Chondrocyte (in vitro differentiated cells): ENCODE measurements at regions not wholly inside any gene's neighbourhood (a gene's known extent, or its start where the extent isn't known, plus 50 kb on each side); places are given as distances from the start of the nearest gene placed in this dataset.
"Not testable (repeated sequence)": the region's sequence is repeated elsewhere in the genome, so short reads cannot be mapped to it uniquely, and the experiment has no call there.

ENCODE experiments used
- DNase-seq: peaks from one replicate; pipeline ENCODE4 v3.0.0; 2021; ENCODE audit warnings: mixed read lengths, low spot score
- H3K27ac Mint-ChIP-seq: one replicate; pipeline ENCODE4 v1.8.0; 2021; ENCODE audit warnings: mild to moderate bottlenecking, moderate library complexity, mixed read lengths; ENCODE audit not compliant: unreplicated experiment
- H3K27me3 Mint-ChIP-seq: 2 replicates; pipeline ENCODE4 v1.8.0; 2021; ENCODE audit warnings: low read depth, mixed read lengths
- H3K36me3 Mint-ChIP-seq: 2 replicates; pipeline ENCODE4 v1.8.0; 2021; ENCODE audit warnings: low read depth, mixed read lengths
- H3K4me1 Mint-ChIP-seq: 2 replicates; pipeline ENCODE4 v1.8.0; 2021; ENCODE audit warnings: low read depth, mild to moderate bottlenecking, mixed read lengths
- H3K4me3 Mint-ChIP-seq: one replicate; pipeline ENCODE4 v1.8.0; 2021; ENCODE audit warnings: mild to moderate bottlenecking, moderate library complexity, mixed read lengths; ENCODE audit not compliant: unreplicated experiment
- H3K9me3 Mint-ChIP-seq: 2 replicates; pipeline ENCODE4 v1.8.0; 2021; ENCODE audit warnings: low read depth, mixed read lengths
- TF ChIP-seq, protein P1 (sequence below): fragments of 200-600 bp; sonication (generic); IDR thresholded peaks from 2 replicates; pipeline ENCODE4 v1.5.0; 2021; ENCODE audit warnings: antibody characterized with exemption, mild to moderate bottlenecking, moderate library complexity

DNA sequence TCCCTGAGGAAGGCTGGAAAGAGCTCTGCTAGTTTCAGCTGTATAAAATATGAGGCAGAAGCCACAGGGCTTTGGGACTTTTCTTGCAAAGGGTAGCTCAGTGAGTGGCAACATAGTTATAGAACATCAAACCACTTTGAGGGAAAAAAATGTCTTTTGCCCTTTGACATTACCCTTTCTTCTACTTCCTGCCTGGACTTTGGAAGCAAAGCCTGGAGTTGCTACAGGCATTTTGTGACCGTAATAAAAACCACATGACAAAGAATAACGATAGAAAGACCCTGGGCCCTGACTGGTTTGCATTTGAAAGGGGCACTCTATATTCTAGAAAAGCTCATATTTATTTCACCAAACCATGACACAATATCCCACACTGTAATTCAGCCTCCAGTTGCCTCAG lies 440.9 kb downstream of the DIRAS2 start:
- Mint-ChIP-seq H3K27ac (no peak overlapping the region), H3K4me3 (no peak overlapping the region), H3K27me3 (peaks cover 30% of the 10 kb centered on the region), H3K36me3 (peaks cover 2% of the 10 kb centered on the region), H3K4me1 (no peaks in the 10 kb centered on the region), H3K9me3 (peaks cover 12% of the 10 kb centered on the region)
- TF ChIP-seq, protein P1, sequence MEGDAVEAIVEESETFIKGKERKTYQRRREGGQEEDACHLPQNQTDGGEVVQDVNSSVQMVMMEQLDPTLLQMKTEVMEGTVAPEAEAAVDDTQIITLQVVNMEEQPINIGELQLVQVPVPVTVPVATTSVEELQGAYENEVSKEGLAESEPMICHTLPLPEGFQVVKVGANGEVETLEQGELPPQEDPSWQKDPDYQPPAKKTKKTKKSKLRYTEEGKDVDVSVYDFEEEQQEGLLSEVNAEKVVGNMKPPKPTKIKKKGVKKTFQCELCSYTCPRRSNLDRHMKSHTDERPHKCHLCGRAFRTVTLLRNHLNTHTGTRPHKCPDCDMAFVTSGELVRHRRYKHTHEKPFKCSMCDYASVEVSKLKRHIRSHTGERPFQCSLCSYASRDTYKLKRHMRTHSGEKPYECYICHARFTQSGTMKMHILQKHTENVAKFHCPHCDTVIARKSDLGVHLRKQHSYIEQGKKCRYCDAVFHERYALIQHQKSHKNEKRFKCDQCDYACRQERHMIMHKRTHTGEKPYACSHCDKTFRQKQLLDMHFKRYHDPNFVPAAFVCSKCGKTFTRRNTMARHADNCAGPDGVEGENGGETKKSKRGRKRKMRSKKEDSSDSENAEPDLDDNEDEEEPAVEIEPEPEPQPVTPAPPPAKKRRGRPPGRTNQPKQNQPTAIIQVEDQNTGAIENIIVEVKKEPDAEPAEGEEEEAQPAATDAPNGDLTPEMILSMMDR = no peak
- DNase-seq = no peak

DNA sequence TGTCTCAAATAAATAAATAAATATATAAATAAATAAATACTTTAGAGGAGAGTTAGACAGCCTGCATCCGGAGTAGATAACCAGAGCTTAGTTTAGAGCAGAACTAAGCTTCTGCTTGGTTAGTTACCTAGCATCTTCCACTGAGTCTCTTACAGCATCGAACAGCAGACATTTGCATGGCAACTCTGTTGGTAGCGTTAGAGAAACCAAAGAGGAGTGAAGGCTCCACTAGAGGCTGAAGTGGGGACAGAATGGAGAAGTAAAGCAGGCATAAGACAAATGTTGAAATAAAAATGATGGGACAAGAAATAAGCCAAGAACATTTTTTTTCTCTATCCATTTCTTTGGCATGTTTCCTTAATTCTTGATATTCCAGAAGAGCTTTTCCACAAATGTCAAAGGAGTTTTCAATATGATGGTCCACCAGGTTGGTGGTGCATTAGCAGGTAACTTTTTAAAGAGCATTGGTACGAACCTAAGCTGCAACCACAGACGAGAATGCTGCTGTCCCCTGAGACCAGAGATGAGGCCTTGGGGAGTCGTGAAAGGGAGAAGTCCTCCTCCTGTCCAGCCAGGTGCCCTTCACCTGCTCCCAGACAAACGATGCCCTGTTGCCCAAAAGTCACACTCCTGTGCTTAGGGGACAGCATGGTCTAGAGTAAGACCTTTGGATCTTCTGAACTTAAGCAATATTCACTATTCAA lies 438.3 kb downstream of the DIRAS2 start:
- H3K27me3 Mint-ChIP-seq = peaks cover 32% of the 10 kb centered on the region
- H3K9me3 Mint-ChIP-seq = no peaks in the 10 kb centered on the region
- no peaks in the 10 kb centered on the region for H3K36me3 Mint-ChIP-seq
- H3K4me3 Mint-ChIP-seq = no peak overlapping the region
- TF ChIP-seq, protein P1 = no peak
- H3K27ac Mint-ChIP-seq = no peak overlapping the region
- DNase-seq = no peak
- no peaks in the 10 kb centered on the region for H3K4me1 Mint-ChIP-seq

GRCh38 chr9:90213045-90213444 lies 429.6 kb downstream of the DIRAS2 start:
- H3K27ac Mint-ChIP-seq, H3K27me3 Mint-ChIP-seq, H3K4me3 Mint-ChIP-seq, H3K36me3 Mint-ChIP-seq, H3K9me3 Mint-ChIP-seq, H3K4me1 Mint-ChIP-seq, DNase-seq: not testable (repeated sequence)

GRCh38 chr9:90219548-90220118 lies 423.0 kb downstream of the DIRAS2 start:
- TF ChIP-seq, protein P1 = peak; percentile 71
- no peak for DNase-seq
- Mint-ChIP-seq H3K27me3 (peaks cover 8% of the 10 kb centered on the region), H3K4me3 (no peak overlapping the region), H3K9me3 (no peaks in the 10 kb centered on the region), H3K27ac (no peak overlapping the region), H3K36me3 (peaks cover 2% of the 10 kb centered on the region), H3K4me1 (no peaks in the 10 kb centered on the region)

- H3K4me1 Mint-ChIP-seq = not testable (repeated sequence)
Measured at GRCh38 chr9:90221899-90222298, 420.7 kb downstream of the DIRAS2 start.

DNA sequence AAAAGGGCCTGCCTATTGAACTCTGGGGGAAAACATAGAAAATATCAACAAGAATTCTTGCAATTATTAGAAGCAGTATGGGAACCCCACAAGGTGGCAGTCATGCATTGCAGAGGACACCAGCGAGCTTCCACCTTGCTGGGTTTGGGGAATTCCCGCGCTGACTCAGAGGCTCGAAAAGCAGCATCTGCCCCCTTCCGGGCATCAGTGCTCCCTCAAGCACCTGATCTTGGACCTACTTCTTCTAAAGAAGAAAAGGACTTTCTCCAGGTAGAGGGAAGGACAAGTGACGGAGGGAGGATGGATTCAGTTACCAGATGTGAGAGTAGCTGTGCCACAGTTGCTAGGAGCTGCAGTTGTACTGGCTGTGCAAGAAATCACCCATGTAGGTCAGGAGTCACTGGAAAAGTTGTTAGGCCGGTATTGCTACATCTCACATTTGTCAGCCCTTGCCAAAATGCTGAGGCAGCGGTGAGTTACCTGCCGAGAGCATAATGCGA lies 415.7 kb downstream of the DIRAS2 start:
- not testable (repeated sequence) for H3K9me3 Mint-ChIP-seq, DNase-seq, H3K4me1 Mint-ChIP-seq, H3K27ac Mint-ChIP-seq, H3K27me3 Mint-ChIP-seq, H3K36me3 Mint-ChIP-seq, H3K4me3 Mint-ChIP-seq
- TF ChIP-seq, protein P1 = peak; percentile 89

More at GRCh38 chr9:90221899-90222298, 420.7 kb downstream of the DIRAS2 start:
- H3K36me3 Mint-ChIP-seq, H3K9me3 Mint-ChIP-seq, H3K4me3 Mint-ChIP-seq, H3K27me3 Mint-ChIP-seq, H3K27ac Mint-ChIP-seq, DNase-seq: not testable (repeated sequence)

DNA sequence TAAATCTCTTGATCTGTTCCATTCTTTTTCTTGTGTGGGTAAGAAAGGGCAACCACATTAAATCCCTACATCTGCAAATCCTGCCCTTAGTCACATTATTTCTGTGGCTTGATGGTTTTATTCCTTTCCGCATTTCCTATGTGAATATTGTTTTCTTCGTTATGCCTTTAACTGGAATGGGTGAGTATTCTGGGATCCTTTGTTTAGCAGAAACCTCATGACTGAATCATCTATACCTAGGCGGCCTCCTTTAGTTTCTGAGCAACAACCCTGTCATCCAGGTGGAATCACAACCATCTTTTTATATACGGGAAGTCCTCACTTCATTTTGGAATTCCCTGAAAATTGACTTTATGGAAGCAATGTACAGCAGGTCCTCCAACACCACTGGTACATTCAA lies 409.5 kb downstream of the DIRAS2 start:
- H3K27me3 Mint-ChIP-seq, DNase-seq, H3K9me3 Mint-ChIP-seq, H3K4me1 Mint-ChIP-seq, H3K27ac Mint-ChIP-seq, H3K36me3 Mint-ChIP-seq, H3K4me3 Mint-ChIP-seq: not testable (repeated sequence)
